GM23338 (cell line): ENCODE measurements at regions not wholly inside any gene's neighbourhood (a gene's known extent, or its start where the extent isn't known, plus 50 kb on each side); places are given as distances from the start of the nearest gene placed in this dataset.

Source experiments
- ATAC-seq: fragments of 200-7000 bp; cut with Tn5 transposase; 3 replicates; pipeline ENCODE4 v1.9.1; 2020
- DNase-seq: peaks from one replicate; pipeline ENCODE4 v3.0.0-alpha.2; 2015; ENCODE audit warnings: low spot score
- H2AFZ ChIP-seq: fragments of 200-600 bp; sonication (generic); 2 replicates; pipeline ENCODE4 v1.8.0; 2016; ENCODE audit warnings: antibody characterized with exemption, mild to moderate bottlenecking, moderate library complexity
- H3F3A ChIP-seq: fragments of 200-600 bp; sonication (generic); replicated peaks from 2 replicates; pipeline ENCODE4 v1.8.0; 2017; ENCODE audit warnings: antibody characterized with exemption, mixed run types, low read depth
- H3K27ac ChIP-seq: fragments of 200-600 bp; sonication (generic); 2 replicates; pipeline ENCODE4 v1.6.1; 2016; ENCODE audit warnings: low read depth
- H3K27me3 ChIP-seq: fragments of 200-600 bp; sonication (generic); 2 replicates; pipeline ENCODE4 v1.8.0; 2016; ENCODE audit warnings: mild to moderate bottlenecking, mixed run types, moderate library complexity; ENCODE audit not compliant: insufficient read depth
- H3K36me3 ChIP-seq: fragments of 200-600 bp; sonication (generic); 2 replicates; pipeline ENCODE4 v1.8.0; 2016; ENCODE audit warnings: mild to moderate bottlenecking; ENCODE audit not compliant: insufficient read depth
- H3K4me1 ChIP-seq: fragments of 200-600 bp; sonication (generic); 2 replicates; pipeline ENCODE4 v1.8.0; 2016; ENCODE audit warnings: mild to moderate bottlenecking, moderate library complexity; ENCODE audit not compliant: insufficient read depth
- H3K4me2 ChIP-seq: fragments of 200-600 bp; sonication (generic); 2 replicates; pipeline ENCODE4 v1.7.1; 2017; ENCODE audit warnings: mixed run types
- H3K4me3 ChIP-seq: fragments of 200-600 bp; sonication (generic); 2 replicates; pipeline ENCODE4 v1.6.1; 2016; ENCODE audit warnings: mixed run types
- H3K79me2 ChIP-seq: fragments of 200-600 bp; sonication (generic); replicated peaks from 2 replicates; pipeline ENCODE4 v1.8.0; 2017; ENCODE audit warnings: mild to moderate bottlenecking; ENCODE audit not compliant: insufficient read depth
- H3K9me2 ChIP-seq: fragments of 200-600 bp; sonication (generic); 2 replicates; pipeline ENCODE4 v1.8.0; 2017; ENCODE audit not compliant: insufficient read depth
- H4K20me1 ChIP-seq: fragments of 200-600 bp; sonication (generic); replicated peaks from 2 replicates; pipeline ENCODE4 v1.8.0; 2017; ENCODE audit warnings: mild to moderate bottlenecking; ENCODE audit not compliant: insufficient read depth
- H3K27ac Mint-ChIP-seq: 2 replicates; pipeline ENCODE4 v1.8.0; 2020; ENCODE audit warnings: inconsistent platforms, mild to moderate bottlenecking, moderate library complexity, mixed read lengths
- H3K27me3 Mint-ChIP-seq: 3 replicates; pipeline ENCODE4 v1.8.0; 2022; ENCODE audit warnings: low read depth, mild to moderate bottlenecking, moderate library complexity, mixed read lengths, inconsistent platforms; ENCODE audit not compliant: insufficient read depth, poor library complexity
- H3K36me3 Mint-ChIP-seq: 3 replicates; pipeline ENCODE4 v1.8.0; 2021; ENCODE audit warnings: low read depth, mild to moderate bottlenecking, inconsistent platforms, moderate library complexity, mixed read lengths
- H3K4me1 Mint-ChIP-seq: 3 replicates; pipeline ENCODE4 v1.8.0; 2020; ENCODE audit warnings: mild to moderate bottlenecking, inconsistent platforms, mixed read lengths
- H3K4me3 Mint-ChIP-seq: 3 replicates; pipeline ENCODE4 v1.8.0; 2021; ENCODE audit warnings: moderate library complexity, mild to moderate bottlenecking, inconsistent platforms, mixed read lengths
- H3K9me3 Mint-ChIP-seq: 3 replicates; pipeline ENCODE4 v1.8.0; 2020; ENCODE audit warnings: moderate library complexity, mild to moderate bottlenecking, inconsistent platforms, mixed read lengths
- CREB1 ChIP-seq: fragments of 250-450 bp; sonication (Bioruptor Pico); IDR thresholded peaks from 2 replicates; pipeline ENCODE4 v1.5.0; 2020; ENCODE audit warnings: low read depth, mild to moderate bottlenecking, moderate library complexity
- EZH2 ChIP-seq: fragments of 200-600 bp; sonication (generic); IDR thresholded peaks from one replicate; pipeline ENCODE4 v1.8.0; 2017; ENCODE audit warnings: antibody characterized with exemption, mild to moderate bottlenecking, low read depth; ENCODE audit not compliant: unreplicated experiment
- EZH2phosphoT487 ChIP-seq: fragments of 200-600 bp; sonication (generic); IDR thresholded peaks from one replicate; pipeline ENCODE4 v1.8.1; 2018; ENCODE audit warnings: antibody characterized with exemption; ENCODE audit not compliant: unreplicated experiment
- JUNB ChIP-seq: IDR thresholded peaks from one replicate; pipeline ENCODE4 v1.6.1; 2016; ENCODE audit warnings: antibody characterized with exemption; ENCODE audit not compliant: unreplicated experiment
- NANOG ChIP-seq: IDR thresholded peaks from 2 replicates; pipeline ENCODE4 v1.6.1; 2016; ENCODE audit warnings: antibody characterized with exemption, borderline replicate concordance
- POLR2AphosphoS5 ChIP-seq: IDR thresholded peaks from 2 replicates; pipeline ENCODE4 v1.6.1; 2016; ENCODE audit warnings: antibody characterized with exemption, low read depth
- ZNF114 ChIP-seq: fragments of 250-450 bp; sonication (Bioruptor Pico); IDR thresholded peaks from 2 replicates; pipeline ENCODE4 v1.5.0; 2020; ENCODE audit warnings: mild to moderate bottlenecking, moderate library complexity
- ZNF331 ChIP-seq: fragments of 250-450 bp; sonication (Bioruptor Pico); IDR thresholded peaks from 2 replicates; pipeline ENCODE4 v1.5.0; 2020; ENCODE audit warnings: low read depth, mild to moderate bottlenecking, moderate library complexity
- TF ChIP-seq, protein P1 (sequence below): IDR thresholded peaks from one replicate; pipeline ENCODE4 v1.6.1; 2018; ENCODE audit warnings: antibody characterized with exemption; ENCODE audit not compliant: unreplicated experiment
- TF ChIP-seq, protein P2 (sequence below): fragments of 250-450 bp; sonication (Bioruptor Pico); IDR thresholded peaks from 2 replicates; pipeline ENCODE4 v1.5.0; 2020; ENCODE audit warnings: mild to moderate bottlenecking, moderate library complexity
- TF ChIP-seq, protein P3 (sequence below), 2 experiments: fragments of 200-600 bp in 1 of 2; sonication (generic) in 1 of 2; conservative IDR thresholded peaks; 2 replicates each; pipeline versions ENCODE4 v1.5.1 to v1.6.1; 2016 to 2017; ENCODE audit warnings: antibody characterized with exemption in 2 of 2, low read depth in 2 of 2, mild to moderate bottlenecking in 2 of 2, moderate library complexity in 1 of 2

DNA sequence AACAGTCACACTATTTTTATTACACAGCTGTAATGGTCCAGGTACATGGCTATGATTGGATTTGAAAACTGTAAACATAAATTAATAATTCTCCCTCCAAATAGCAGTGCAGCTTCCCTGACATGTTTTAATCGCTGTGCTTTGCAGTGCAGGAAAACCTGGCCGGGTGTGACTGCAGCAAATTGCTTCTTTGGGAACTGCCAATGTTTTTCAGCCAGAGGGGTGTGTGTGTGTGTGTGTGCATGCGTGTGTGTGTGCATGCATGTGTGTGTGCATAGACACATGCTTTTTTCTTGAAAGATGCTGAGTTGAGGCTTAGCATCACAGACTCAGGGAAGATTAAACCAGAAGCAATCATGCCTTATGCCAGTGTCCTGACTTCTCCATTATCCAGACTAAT is 231.2 kb downstream of the PRDM2 start:
- no peak overlapping the region for H2AFZ ChIP-seq
- H3K27me3 ChIP-seq: no peaks in the 10 kb centered on the region
- TF ChIP-seq JUNB (no peak), ZNF114 (CRISPR knock-in tag) (no peak), EZH2 (no peak)
- TF ChIP-seq, protein P1, sequence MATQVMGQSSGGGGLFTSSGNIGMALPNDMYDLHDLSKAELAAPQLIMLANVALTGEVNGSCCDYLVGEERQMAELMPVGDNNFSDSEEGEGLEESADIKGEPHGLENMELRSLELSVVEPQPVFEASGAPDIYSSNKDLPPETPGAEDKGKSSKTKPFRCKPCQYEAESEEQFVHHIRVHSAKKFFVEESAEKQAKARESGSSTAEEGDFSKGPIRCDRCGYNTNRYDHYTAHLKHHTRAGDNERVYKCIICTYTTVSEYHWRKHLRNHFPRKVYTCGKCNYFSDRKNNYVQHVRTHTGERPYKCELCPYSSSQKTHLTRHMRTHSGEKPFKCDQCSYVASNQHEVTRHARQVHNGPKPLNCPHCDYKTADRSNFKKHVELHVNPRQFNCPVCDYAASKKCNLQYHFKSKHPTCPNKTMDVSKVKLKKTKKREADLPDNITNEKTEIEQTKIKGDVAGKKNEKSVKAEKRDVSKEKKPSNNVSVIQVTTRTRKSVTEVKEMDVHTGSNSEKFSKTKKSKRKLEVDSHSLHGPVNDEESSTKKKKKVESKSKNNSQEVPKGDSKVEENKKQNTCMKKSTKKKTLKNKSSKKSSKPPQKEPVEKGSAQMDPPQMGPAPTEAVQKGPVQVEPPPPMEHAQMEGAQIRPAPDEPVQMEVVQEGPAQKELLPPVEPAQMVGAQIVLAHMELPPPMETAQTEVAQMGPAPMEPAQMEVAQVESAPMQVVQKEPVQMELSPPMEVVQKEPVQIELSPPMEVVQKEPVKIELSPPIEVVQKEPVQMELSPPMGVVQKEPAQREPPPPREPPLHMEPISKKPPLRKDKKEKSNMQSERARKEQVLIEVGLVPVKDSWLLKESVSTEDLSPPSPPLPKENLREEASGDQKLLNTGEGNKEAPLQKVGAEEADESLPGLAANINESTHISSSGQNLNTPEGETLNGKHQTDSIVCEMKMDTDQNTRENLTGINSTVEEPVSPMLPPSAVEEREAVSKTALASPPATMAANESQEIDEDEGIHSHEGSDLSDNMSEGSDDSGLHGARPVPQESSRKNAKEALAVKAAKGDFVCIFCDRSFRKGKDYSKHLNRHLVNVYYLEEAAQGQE: no peak
- H3K4me1 Mint-ChIP-seq: peaks cover 3% of the 10 kb centered on the region; the same call in 1 of the 3 replicates
- H3K36me3 Mint-ChIP-seq: no peaks in the 10 kb centered on the region
- no peaks in the 10 kb centered on the region for H3K79me2 ChIP-seq
- ATAC-seq (no peak), DNase-seq (no peak)
- H3F3A ChIP-seq: no peaks in the 10 kb centered on the region
- no peaks in the 10 kb centered on the region for H3K9me3 Mint-ChIP-seq
- H3K27ac ChIP-seq: no peak overlapping the region
- no peak overlapping the region for H3K4me3 Mint-ChIP-seq
- H3K27ac Mint-ChIP-seq: no peak overlapping the region
- H4K20me1 ChIP-seq: no peaks in the 10 kb centered on the region
- peaks cover 5% of the 10 kb centered on the region for H3K27me3 Mint-ChIP-seq
- H3K9me2 ChIP-seq: no peaks in the 10 kb centered on the region
- no peaks in the 10 kb centered on the region for H3K4me1 ChIP-seq
- H3K4me2 ChIP-seq: no peak overlapping the region
- H3K4me3 ChIP-seq: no peak overlapping the region
- no peaks in the 10 kb centered on the region for H3K36me3 ChIP-seq

DNA sequence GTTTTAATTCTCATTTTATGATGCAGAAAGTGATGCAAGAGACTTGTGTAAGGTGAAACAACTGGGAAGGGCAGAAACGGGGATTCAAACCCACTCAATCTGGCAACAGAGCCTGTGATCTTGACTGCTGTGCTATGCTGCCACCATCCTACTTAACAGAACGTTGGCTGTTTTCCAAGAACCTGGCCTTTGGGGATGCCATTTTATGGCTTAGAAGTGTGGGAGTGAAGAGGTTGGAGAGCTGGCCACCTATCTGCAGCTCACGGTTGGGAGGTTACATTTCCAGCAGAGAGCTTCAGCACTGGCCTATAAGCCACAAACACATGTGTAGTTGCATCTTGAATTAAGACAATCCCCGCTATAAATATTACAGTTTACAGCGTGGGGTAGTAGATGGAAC is 235.3 kb downstream of the PRDM2 start:
- Histone ChIP-seq H3K9me2 (peaks cover 5% of the 10 kb centered on the region; the same call in 1 of the 2 replicates), H3K4me1 (no peaks in the 10 kb centered on the region), H3K4me2 (no peak overlapping the region), H3F3A (no peaks in the 10 kb centered on the region), H3K27me3 (no peaks in the 10 kb centered on the region), H3K36me3 (no peaks in the 10 kb centered on the region), H3K79me2 (no peaks in the 10 kb centered on the region), H4K20me1 (no peaks in the 10 kb centered on the region), H2AFZ (no peak overlapping the region), H3K4me3 (no peak overlapping the region), H3K27ac (no peak overlapping the region)
- Mint-ChIP-seq H3K9me3 (peaks cover 16% of the 10 kb centered on the region; the same call in 1 of the 3 replicates), H3K27ac (no peak overlapping the region), H3K4me3 (no peak overlapping the region), H3K27me3 (no peaks in the 10 kb centered on the region), H3K4me1 (no peaks in the 10 kb centered on the region), H3K36me3 (no peaks in the 10 kb centered on the region)
- DNase-seq (no peak), ATAC-seq (no peak)
- TF ChIP-seq ZNF114 (CRISPR knock-in tag) (no peak), EZH2phosphoT487 (no peak), CREB1 (CRISPR knock-in tag) (no peak), ZNF331 (CRISPR knock-in tag) (no peak), NANOG (no peak), JUNB (no peak), EZH2 (no peak), POLR2AphosphoS5 (no peak)
- TF ChIP-seq, protein P2, sequence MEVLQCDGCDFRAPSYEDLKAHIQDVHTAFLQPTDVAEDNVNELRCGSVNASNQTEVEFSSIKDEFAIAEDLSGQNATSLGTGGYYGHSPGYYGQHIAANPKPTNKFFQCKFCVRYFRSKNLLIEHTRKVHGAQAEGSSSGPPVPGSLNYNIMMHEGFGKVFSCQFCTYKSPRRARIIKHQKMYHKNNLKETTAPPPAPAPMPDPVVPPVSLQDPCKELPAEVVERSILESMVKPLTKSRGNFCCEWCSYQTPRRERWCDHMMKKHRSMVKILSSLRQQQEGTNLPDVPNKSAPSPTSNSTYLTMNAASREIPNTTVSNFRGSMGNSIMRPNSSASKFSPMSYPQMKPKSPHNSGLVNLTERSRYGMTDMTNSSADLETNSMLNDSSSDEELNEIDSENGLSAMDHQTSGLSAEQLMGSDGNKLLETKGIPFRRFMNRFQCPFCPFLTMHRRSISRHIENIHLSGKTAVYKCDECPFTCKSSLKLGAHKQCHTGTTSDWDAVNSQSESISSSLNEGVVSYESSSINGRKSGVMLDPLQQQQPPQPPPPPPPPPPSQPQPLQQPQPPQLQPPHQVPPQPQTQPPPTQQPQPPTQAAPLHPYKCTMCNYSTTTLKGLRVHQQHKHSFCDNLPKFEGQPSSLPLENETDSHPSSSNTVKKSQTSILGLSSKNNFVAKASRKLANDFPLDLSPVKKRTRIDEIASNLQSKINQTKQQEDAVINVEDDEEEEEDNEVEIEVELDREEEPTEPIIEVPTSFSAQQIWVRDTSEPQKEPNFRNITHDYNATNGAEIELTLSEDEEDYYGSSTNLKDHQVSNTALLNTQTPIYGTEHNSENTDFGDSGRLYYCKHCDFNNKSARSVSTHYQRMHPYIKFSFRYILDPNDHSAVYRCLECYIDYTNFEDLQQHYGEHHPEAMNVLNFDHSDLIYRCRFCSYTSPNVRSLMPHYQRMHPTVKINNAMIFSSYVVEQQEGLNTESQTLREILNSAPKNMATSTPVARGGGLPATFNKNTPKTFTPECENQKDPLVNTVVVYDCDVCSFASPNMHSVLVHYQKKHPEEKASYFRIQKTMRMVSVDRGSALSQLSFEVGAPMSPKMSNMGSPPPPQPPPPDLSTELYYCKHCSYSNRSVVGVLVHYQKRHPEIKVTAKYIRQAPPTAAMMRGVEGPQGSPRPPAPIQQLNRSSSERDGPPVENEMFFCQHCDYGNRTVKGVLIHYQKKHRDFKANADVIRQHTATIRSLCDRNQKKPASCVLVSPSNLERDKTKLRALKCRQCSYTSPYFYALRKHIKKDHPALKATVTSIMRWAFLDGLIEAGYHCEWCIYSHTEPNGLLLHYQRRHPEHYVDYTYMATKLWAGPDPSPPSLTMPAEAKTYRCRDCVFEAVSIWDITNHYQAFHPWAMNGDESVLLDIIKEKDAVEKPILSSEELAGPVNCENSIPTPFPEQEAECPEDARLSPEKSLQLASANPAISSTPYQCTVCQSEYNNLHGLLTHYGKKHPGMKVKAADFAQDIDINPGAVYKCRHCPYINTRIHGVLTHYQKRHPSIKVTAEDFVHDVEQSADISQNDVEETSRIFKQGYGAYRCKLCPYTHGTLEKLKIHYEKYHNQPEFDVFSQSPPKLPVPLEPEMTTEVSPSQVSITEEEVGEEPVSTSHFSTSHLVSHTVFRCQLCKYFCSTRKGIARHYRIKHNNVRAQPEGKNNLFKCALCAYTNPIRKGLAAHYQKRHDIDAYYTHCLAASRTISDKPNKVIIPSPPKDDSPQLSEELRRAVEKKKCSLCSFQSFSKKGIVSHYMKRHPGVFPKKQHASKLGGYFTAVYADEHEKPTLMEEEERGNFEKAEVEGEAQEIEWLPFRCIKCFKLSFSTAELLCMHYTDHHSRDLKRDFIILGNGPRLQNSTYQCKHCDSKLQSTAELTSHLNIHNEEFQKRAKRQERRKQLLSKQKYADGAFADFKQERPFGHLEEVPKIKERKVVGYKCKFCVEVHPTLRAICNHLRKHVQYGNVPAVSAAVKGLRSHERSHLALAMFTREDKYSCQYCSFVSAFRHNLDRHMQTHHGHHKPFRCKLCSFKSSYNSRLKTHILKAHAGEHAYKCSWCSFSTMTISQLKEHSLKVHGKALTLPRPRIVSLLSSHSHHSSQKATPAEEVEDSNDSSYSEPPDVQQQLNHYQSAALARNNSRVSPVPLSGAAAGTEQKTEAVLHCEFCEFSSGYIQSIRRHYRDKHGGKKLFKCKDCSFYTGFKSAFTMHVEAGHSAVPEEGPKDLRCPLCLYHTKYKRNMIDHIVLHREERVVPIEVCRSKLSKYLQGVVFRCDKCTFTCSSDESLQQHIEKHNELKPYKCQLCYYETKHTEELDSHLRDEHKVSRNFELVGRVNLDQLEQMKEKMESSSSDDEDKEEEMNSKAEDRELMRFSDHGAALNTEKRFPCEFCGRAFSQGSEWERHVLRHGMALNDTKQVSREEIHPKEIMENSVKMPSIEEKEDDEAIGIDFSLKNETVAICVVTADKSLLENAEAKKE (CRISPR knock-in tag): no peak
- TF ChIP-seq, protein P3, sequence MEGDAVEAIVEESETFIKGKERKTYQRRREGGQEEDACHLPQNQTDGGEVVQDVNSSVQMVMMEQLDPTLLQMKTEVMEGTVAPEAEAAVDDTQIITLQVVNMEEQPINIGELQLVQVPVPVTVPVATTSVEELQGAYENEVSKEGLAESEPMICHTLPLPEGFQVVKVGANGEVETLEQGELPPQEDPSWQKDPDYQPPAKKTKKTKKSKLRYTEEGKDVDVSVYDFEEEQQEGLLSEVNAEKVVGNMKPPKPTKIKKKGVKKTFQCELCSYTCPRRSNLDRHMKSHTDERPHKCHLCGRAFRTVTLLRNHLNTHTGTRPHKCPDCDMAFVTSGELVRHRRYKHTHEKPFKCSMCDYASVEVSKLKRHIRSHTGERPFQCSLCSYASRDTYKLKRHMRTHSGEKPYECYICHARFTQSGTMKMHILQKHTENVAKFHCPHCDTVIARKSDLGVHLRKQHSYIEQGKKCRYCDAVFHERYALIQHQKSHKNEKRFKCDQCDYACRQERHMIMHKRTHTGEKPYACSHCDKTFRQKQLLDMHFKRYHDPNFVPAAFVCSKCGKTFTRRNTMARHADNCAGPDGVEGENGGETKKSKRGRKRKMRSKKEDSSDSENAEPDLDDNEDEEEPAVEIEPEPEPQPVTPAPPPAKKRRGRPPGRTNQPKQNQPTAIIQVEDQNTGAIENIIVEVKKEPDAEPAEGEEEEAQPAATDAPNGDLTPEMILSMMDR (conservative IDR thresholded peaks at IDR 0.05; ENCODE audit: low read depth in 2 of 2): no peak
